Stimulated activated CD8-positive, alpha-beta memory T cell treated with anti-CD3 and anti-CD28 coated beads, Interleukin-4, amount 100 ng/mL, for 1 hour (primary cell): ENCODE measurements at regions not wholly inside any gene's neighbourhood (a gene's known extent, or its start where the extent isn't known, plus 50 kb on each side); places are given as distances from the start of the nearest gene placed in this dataset.

ENCODE experiments used
- DNase-seq, 2 donors: peaks; one replicate each; pipeline ENCODE4 v3.0.0-alpha.2; 2020; ENCODE audit warnings: low read depth in 2 of 2, low spot score in 1 of 2

DNA sequence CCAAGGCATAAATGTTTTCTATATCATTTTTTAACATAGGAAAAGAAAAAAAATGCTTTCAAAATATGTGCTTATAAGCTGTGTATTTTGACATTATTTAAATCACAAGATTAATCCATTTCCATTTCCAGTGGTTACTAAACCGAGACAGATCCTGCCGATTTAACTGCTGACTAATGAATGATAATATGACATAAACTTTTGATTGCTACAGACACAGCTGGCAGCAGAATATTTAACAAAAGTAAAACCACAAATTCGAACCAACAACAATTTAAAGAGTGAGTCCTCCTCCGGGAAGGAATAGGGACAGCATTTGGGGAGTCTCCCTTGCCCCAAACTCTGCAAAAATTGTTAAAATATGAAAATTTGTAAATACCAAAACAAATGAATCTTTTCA lies 401.3 kb upstream of the DAB2 start:
- no peak for DNase-seq

- DNase-seq, result no peak
Measured at GRCh38 chr5:39825301-39825700, 400.5 kb upstream of the DAB2 start.

GRCh38 chr5:39822020-39822419 lies 397.2 kb upstream of the DAB2 start:
- no peak for DNase-seq

GRCh38 chr5:39816866-39817265 lies 392.1 kb upstream of the DAB2 start:
- no peak for DNase-seq

GRCh38 chr5:39816156-39816845 lies 391.5 kb upstream of the DAB2 start:
- no peak for DNase-seq

DNA sequence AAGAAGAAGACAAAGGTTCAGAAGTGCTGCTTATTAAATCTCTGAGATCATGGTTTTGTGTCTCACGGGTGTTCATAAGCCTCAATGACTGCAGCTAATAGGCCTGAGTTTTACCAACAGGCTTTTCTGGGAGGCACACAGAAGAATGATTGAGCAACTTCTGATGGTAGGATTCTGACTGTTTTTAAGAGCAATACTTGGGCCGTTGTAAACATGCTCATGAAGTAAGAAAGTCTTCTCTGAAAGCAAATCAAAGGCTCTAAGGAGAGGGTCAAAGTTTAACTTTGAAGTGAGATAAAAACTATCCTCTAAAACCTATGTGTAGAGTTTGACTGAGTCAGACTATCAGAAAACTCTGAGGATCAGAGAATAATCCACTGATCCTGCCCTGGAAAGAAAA lies 390.9 kb upstream of the DAB2 start:
- DNase-seq, result no peak

- DNase-seq, result no peak
Measured at GRCh38 chr5:39811381-39811780, 386.6 kb upstream of the DAB2 start.

GRCh38 chr5:39808656-39809055 lies 383.9 kb upstream of the DAB2 start:
- no peak for DNase-seq

GRCh38 chr5:39801306-39801705 lies 376.5 kb upstream of the DAB2 start:
- DNase-seq, result no peak

DNA sequence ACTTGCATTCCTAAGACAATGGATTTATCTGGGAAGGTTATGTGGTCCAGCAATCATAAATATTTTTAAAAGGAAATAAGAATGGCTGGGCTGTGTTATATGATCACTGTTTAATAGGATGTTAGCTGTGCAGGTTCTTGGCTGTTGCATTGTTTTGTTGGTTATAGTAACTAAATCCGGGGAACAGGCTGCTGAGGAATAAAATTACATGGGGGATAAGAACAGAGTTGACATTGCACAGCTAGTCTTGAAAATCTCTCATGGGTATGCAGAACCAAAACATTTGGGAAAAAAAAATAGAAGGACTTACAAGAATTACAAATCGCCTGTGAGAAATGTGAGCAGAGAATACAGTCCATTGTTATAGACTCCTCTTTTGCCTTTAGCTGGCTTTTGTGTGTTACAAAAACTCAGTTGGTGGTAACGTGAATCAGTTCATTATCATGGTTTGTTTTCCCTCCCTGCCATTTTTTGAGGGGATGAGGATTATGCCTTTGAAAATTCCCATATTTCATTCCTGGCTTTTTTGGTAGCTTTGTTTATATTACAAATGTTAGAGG lies 375.3 kb upstream of the DAB2 start:
- no peak for DNase-seq

DNA sequence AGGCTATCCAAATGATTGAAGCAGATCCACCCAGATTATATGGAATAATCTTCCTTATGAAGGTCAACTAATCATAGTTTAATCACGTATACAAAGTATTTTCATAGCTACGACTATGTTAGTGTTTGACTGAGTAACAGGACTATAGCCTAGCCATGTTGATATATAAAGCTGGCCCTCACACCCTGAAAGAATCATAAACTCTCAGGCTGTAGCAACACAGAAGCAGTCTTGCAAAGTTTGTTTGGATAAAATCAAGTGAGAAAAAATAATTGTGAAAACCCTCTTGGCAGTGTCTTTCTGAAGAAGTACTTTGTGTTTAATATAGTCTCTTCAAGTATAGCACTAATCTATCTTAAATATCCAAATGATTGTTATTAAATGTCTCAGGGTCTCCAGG lies 374.5 kb upstream of the DAB2 start:
- no peak for DNase-seq

DNA sequence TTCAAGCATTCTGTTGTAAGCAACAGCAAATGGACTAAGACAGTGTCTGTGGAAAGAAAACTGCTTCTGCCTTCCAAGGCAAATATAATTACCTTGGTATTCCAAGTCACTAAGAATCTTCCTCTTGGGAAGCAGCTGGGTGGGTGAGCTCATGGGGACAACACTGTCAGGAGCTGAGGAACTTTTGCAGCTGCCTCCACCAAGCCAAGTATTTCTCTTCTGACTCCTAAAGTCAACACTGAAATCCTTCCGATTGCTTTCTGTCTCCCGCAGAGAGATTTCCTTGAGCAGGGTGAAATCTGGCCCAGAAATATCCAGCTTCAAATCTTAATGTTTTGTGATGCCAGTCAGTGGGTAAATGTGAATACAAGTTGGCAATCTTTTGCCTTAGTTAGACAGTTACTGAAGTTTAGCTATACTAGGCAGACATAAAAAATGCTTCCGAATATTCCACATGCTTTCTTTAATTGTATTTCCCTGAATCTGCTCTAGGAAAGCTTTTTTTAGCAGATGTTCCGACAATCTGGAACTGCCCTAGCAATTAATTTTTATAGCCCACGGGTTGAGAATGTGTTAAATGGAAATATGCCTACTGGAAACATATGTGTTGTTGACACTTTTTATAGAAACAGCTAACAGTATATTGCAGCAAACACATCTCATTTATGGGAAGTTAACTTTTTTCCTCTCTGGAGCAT lies 369.9 kb upstream of the DAB2 start:
- no peak for DNase-seq

- no peak for DNase-seq
Measured at GRCh38 chr5:39785410-39785809, 360.6 kb upstream of the DAB2 start.

DNA sequence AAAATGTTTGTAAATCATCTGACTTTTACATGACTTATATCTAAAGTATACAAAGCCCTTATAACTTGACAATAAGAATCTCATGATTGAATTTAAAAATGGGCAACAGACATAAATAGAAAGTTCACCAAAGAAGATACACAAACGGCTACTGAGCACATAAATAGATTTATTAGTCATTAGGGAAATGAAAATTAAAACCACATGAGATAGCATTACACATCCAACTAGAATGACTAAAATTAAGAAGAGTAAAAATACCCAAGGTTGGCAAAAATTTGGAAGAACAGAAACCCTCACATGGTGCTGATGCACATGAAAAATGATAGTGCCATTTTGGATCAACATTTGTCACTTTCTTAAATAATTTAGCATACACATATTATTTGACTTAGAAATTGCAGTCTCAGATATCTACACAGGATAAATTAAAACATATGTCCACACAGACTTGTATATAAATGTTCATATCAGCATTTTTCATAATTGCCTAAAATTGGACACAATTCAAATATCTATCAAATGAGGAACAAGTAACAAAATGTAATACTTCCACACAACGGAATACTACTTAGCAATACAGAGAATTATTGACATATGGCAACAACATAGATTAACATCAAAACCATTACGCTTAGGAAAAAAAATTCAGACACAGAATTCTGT lies 359.1 kb upstream of the DAB2 start:
- no peak for DNase-seq

DNA sequence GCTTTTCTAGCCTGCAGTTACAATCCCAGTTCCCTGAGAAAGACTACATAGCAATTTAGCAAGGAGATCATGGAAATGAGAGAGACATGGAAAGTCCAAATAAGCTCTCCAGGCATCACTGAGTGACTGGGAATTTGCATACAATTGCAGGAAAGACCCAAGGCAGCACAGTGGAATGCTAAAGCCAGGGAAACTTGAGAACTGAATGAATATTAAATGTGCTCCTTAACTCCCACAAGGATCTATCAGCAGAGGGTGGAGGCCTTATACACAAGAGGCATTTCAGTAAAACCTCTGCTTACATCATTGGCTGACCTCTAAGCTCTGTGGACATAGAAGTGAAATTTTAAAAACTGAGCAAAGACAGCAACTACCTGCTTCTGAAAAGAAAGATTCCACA lies 355.6 kb upstream of the DAB2 start:
- no peak for DNase-seq

- DNase-seq, result no peak
Measured at GRCh38 chr5:39779831-39780230, 355.1 kb upstream of the DAB2 start.

- DNase-seq, result no peak
Measured at GRCh38 chr5:39775797-39776365, 351.1 kb upstream of the DAB2 start.

DNA sequence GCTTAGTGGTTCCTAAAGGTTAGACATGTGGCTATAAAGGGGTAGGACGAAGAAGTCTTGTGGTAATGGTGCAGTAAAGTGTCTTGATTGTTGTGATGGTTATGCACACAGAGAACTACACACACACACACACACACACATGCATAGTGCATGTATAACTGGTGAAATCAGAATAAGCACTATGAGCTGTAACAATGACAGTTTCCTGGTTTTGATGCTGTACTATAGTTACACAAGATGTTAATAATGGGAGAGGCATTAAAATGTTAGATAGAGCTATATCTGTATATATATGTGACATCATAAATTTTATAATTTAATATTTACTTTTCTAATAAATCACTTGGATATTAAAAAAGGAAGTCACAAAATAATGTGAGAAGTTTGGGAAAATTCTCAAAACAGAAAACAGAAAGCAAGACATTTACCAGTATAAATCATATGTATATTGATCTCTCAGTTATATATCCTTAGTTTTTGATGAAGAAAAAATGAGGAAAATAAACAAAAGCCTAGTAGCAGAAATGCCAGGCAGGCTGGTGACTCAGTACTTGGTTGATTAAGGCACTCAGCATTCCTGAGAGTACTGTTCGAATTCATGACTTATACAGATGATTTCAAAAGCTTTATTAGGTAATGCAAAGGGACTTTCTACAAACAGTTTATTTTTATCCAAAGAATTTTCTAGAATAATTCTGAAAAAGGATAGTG lies 350.5 kb upstream of the DAB2 start:
- no peak for DNase-seq

- DNase-seq, result no peak
Measured at GRCh38 chr5:39774605-39775004, 349.8 kb upstream of the DAB2 start.

- no peak for DNase-seq
Measured at GRCh38 chr5:39772307-39772706, 347.5 kb upstream of the DAB2 start.

- no peak for DNase-seq
Measured at GRCh38 chr5:39767916-39768315, 343.1 kb upstream of the DAB2 start.
